ENCODE measurements at regions not wholly inside any gene's neighbourhood (a gene's known extent, or its start where the extent isn't known, plus 50 kb on each side); places are given as distances from the start of the nearest gene placed in this dataset.

DNA sequence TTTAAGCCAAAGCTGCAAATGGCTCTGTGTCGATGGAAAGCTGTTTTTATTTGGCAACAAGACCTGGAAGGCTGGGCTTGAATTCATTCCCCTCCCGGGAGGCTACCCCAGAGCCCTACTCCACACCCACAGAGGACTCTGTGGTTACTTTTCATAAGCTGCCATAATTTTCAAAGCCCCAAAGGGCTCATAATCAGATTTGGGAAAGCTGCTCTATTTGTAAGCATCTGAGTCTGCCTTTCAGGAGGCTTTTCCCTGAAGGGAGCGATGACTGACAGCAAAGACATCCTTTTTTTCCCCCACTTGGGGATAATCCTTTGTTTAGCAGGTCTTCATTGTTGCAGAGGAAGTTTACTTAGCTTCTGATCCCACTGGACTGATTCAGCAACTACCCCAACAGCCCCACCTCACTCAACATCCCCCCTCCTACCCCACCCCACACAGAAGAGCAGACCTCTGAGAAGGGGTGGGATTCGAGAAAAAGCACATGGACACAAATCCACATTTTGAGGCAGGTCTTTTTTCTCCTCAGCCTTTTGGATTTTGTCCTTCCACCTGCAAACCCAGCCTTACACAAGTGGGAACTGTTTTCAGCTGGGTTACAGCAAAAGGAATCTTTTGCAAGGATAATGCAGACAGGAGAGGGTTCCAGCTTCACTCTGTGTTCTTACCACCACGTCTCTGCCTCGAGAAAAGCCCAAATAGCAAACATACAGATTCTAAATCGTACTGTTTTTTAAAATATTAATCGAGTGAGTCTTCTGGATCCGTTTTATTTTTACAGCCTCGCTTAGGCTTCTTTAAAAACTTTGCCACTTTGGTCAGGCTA lies 244.4 kb upstream of the TUT7 start:
- TF ChIP-seq, protein P1, sequence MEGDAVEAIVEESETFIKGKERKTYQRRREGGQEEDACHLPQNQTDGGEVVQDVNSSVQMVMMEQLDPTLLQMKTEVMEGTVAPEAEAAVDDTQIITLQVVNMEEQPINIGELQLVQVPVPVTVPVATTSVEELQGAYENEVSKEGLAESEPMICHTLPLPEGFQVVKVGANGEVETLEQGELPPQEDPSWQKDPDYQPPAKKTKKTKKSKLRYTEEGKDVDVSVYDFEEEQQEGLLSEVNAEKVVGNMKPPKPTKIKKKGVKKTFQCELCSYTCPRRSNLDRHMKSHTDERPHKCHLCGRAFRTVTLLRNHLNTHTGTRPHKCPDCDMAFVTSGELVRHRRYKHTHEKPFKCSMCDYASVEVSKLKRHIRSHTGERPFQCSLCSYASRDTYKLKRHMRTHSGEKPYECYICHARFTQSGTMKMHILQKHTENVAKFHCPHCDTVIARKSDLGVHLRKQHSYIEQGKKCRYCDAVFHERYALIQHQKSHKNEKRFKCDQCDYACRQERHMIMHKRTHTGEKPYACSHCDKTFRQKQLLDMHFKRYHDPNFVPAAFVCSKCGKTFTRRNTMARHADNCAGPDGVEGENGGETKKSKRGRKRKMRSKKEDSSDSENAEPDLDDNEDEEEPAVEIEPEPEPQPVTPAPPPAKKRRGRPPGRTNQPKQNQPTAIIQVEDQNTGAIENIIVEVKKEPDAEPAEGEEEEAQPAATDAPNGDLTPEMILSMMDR (IDR thresholded peaks at IDR 0.05; ENCODE audit: insufficient read depth, low read depth, low read length): no peak
- no peak for TF ChIP-seq EZH2 (IDR thresholded peaks at IDR 0.05; ENCODE audit: insufficient read depth, low read length)

Data from astrocyte (in vitro differentiated cells and primary cell).